T-helper 1 cell treated with Interleukin-12 subunit alpha and Interleukin-12 subunit beta and Interleukin-4 antibody, amounts not matched to agents 30 ng/mL and 1 ng/mL, for 36 hours (primary cell): ENCODE measurements at regions not wholly inside any gene's neighbourhood (a gene's known extent, or its start where the extent isn't known, plus 50 kb on each side); places are given as distances from the start of the nearest gene placed in this dataset.
"Not testable (repeated sequence)": the region's sequence is repeated elsewhere in the genome, so short reads cannot be mapped to it uniquely, and the experiment has no call there.

Experiments used
- intact Hi-C: fragments of 100-400 bp; cut with micrococcal nuclease; formaldehyde crosslinking; loops from one replicate; pipeline ENCODE4 v1.15.1; 2024

DNA sequence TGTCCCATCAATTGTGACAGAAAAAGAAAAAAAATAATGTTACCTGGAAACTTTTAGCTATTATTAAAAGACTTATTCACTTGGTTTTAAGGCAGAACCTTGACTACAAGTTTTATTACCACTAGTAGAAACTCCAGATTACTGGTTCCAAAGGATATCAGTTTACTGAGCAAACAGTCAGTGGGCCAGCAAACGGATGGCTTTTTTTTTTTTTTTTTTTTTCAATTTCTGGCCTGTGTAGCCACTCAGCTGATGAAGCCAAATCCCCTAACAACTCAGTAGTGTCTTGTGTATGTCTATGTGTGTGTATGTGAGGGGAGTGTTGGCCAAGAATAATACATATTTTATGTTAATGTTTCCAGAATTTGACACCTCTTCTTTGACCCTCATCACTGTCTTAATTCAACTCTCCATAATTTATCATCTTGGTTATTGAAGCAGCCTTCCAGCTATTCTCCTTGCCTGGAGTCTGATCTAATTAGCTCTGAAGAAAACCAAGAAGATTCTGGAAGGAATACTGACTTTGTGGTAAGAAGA lies 724.9 kb downstream of the NSUN3 start:
- intact Hi-C loops, result no loop called here

DNA sequence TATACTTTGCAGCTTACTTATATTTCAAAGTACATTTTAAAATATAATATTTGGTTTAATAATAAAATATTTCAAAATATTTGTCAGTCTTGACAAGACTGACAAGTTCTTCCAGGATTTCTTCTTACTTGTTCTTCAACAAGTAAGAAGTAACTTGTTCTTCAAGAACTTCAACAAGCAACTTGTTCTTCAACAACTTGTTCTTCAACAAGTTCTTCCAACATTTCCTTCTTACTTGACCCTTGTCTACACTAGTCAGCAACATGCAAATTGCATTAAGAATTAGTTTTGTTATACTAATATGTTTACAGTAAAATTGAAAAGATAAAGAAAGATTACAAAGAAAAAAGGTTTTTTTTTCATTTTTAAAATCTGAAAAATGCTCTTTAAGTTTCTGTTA lies 731.7 kb downstream of the NSUN3 start:
- intact Hi-C loops, result no loop called here

DNA sequence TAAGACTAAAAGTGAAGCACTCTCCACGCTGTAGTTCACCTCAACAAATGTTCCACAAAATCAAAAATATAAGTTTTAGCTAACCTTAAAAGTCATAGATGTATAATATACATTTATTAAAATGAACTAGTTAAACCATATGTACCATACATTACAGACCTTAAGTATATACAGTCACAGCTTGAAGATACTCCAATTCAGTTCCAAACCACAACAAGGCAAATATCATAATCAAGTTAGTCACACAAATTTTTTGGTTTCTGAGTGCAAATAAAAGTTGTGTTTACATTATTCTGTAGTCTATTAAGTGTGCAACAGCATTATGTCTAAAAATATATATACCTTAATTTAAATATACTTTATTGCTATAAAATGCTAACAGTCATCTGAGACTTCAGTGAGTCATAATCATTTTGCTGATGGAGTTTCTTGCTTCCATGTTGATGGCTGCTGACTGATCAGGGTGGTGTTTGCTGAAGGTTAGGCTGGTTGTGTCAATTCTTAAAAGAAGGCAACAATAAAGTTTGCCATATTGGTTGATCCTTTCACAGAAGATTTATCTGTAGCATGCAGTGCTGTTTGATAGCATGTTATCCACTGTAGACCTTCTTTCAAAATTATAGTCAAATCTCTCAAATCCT lies 736.7 kb downstream of the NSUN3 start:
- intact Hi-C loops, result no loop called here

DNA sequence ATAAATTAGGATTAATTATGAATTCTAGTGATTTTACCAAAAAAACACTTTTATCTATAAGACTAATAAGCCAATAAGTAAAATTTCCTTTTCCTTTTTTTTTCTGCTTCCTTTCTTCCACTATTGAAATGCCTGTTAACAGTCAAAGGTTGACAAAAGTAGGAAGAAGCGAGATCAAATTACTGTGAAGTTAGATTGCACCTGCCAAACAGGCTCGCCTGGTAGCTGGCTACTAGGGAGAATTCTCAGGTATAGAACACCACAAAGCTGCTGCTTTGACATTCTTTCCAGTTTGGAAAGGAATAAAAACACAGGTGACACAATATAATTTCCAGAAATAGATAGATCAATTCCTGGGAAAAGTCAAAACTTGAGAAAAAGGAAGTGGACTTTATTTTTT lies 749.0 kb downstream of the NSUN3 start:
- intact Hi-C loops, result no loop called here

DNA sequence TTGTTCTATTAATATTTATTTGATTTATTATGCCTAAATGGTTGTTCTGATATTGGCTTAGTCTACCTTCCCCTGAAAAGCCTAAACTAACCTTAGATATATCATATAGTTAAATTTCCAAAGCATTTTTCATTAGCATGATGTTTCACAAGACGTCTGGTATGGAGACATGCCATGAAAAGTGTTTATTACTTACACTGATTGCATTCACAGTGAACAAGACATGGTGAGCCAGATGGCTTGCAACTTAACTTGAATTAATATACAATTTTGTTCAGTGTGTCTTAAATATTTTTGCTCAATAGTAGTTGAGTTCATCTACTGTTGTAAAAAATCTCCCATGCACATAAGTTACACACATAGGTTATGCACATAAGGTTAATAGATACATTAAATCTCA lies 758.4 kb downstream of the NSUN3 start:
- intact Hi-C loops, result no loop called here

DNA sequence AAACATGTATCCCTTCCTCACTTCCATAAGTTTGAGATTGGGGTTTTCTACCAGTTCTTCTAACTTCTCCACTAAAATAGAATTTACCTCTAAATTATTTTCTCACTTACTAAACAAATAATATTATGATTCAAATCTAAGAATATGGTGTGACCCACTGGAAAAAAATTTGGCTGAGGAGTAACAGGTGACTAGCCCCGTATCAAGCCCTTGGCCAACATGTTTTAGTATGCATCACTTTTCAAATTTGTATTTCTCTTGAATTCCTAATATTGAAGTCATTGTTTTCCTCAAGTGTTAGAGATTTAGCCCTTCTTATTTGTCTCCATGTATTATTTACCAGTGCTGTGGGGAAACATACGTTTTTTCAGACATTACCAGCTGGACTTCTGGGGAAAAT lies 759.4 kb downstream of the NSUN3 start:
- intact Hi-C loops, result no loop called here

DNA sequence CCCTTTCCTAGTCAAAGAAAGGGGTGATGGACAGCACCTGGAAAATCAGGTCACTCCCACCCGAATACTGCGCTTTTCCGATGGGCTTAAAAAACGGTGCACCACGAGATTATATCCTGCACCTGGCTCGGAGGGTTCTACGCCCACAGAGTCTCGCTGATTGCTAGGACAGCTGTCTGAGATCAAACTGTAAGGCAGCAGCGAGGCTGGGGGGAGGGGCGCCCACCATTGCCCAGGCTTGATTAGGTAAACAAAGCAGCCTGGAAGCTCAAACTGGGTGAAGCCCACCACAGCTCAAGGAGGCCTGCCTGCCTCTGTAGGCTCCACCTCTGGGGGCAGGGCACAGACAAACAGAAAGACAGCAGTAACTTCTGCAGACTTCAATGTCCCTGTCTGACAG lies 783.4 kb downstream of the NSUN3 start:
- intact Hi-C loops, result not testable (repeated sequence)

DNA sequence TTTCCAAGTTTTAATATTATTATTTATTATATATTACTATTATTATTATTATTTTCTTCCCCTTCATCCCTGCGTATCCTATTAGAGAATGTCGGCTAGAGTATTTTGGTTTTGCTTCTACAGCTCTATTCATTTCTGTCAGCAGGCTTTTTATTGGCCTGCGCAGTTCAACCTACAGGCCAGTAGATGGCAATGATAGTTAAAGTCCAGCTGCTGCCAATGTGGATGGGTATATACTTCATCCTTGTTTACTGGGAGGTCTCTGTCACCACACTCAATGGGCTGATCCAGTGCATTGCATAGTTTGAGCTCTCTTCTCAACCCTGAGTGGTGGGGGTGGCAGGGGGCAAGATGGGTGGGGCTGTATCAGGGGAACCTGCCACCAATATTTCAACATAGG lies 799.8 kb downstream of the NSUN3 start:
- intact Hi-C loops, result loop anchor here (2.0 kb wide), 1 partner anchor 1952 kb away; the partner anchor contains the start of gene EPHA6

DNA sequence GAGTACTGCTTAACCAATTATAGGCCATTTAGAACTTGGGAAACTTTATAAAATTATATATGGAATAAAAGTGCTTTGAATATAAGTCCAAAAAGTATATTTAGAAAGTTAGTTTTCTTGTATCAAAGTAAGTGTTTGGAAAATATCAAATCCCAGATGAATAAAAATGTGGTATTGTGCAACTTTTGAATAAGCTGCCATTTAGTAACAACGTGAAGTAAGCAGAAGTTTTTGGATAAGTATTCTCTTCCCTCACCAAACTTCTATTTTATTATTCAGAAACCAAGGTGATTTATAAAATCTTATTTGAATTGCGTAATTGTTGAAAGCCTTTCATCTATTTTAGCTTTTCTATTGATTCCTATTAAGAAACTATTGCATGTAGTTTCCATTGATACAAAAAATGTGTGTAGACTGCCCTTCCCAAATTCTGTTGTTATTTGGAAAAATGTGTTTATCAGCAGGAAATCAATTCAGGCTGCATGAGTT lies 806.2 kb downstream of the NSUN3 start:
- intact Hi-C loops, result no loop called here

DNA sequence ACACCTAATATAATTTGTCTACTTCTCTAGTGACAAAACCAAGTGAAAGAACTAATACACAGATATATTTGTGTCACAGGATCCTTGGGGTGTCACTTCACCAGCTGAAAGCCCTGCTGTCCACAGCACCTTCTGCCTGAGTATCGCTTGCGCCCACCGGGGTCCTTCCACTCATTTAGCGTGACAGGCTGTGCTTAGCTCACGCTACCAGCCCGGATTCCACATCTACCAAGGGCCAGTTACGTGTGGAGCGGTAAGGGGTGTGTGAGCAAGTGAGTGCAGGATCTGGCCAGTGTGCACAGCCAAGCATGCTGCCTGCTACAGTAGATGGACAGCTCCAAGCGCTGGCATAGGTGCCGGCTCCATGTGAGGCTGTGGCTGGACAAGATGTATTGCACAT lies 810.9 kb downstream of the NSUN3 start:
- intact Hi-C loops, result no loop called here

DNA sequence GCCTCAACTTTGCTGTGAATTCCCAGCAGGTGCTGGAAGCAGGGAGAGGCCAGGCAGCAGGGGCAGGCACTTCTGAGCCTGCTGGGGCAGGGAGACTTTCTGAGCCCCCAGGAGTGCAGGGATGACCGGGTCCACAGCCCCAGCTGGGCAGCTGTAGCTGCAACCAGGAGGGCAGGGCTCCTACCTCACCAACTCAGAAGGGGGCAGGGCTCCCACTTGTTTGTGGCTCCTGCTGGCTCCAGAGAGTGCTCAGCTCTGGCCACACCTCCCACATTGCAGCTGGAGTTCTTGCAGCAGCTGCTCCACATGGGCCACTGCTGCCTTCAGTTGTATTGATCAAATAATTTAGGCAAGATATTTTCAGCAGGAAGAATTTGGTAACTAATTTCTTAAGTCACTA lies 812.3 kb downstream of the NSUN3 start:
- intact Hi-C loops, result no loop called here

DNA sequence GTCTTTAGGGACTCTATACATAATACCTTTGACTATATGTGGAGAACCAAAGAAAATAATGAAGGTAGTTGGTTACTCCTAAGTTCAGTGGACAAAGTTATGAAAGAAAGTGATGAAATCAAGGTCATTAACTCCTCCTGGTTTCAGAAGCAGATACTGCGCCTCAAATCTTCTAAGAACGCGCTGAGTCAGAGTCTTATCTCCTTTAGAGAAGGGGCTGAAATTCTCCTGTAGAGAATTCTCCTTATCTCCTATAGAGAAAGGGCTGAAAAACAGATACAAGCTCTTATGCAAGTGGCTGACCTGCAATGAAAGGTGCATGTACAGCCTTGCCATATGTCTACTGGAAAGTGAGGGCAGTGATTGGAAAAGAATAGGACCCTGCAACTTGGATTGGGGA lies 824.2 kb downstream of the NSUN3 start:
- intact Hi-C loops, result no loop called here

DNA sequence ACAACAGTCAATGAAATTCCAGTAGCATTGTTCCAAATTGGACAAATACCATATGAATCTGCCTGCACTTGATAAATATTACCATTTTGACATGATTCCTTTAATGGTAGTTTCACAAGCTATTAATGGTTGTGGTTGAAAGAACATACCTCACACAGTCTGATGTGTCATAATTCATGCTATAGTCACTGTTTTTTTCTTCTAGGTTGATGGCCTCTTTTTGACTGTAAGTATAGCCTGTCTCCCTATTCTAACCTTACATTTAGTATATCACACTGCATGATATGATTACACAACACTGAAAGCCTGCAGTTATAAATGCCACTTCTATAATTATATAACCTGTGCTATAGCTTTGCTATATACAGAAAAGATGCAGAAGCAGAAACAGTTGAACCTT lies 834.1 kb downstream of the NSUN3 start:
- intact Hi-C loops, result no loop called here

DNA sequence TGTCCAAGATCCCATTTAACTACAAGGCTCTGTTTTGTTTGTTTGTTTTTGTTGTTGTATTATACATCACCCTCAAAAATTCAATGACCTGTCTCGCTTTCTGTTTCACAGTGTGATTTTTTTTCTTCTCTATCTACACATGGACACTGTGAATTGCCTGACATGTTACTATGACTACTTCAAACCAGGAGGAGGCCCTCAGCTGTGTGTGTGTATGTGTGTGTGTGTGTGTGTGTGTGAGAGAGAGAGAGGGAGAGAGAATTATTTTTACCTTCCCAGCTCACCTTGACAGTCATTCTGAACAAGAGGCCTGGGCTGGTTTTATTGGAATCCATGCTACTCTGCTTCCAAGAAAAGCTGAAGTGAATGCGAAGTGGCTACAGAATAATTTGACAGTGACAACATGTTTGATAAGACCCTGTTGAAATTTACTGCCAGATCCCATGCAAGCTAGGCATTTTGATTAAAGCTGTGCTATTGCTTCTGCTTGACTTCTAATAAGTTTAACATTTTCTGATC lies 841.4 kb downstream of the NSUN3 start:
- intact Hi-C loops, result no loop called here

DNA sequence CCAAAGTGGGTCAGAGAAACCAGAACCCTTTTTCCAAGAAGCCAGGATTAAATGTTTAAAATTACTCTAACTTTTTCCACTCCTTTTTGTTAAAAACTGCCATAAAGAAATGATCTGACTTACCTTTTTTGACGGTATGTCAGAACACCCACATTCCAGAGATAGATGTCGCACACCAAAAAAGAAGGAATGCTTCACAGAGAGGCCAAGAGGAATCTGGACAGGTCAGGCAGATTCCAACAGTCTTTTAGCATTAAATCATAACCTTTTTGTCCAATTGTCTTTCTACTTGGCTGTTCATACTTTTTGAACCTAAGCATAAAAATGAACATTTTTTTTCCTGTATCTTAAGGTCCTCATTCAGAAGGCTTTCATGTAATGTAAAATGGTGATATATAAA lies 846.9 kb downstream of the NSUN3 start:
- intact Hi-C loops, result no loop called here

DNA sequence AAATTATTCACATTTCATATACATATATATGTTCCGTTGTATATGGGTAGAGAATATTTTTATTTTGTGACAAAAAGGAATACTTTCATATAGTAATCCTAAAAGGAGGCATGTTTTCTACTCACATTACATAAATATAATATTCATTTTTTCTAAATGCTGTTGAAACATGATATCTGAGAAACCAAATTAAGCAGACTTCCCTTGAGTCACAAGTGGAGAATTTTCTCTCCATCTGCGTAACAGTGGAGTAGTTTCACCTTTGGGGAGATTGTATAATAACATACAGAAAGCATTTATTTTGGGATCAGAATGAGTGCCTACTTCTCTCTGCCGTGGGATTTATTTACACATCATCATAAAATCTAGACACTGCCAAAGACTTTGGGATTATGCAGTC lies 849.8 kb downstream of the NSUN3 start:
- intact Hi-C loops, result no loop called here

DNA sequence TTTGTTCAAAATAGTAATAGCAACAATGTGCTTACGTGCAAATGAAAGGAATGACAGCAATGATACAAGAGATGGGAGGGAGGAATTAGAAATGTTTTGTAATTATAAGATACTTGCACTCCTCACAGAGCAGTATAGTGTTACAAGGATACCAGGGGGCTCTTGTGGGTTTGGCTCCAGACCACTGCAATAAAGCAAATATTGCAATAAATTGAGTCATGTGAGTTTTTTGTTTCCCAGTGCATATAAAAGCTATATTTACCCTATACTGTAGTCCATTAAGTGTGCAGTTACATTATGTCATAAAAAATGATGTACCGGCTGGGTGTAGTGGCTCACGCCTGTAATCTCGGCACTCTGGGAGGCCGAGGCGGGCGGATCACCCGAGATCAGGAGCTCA lies 864.3 kb downstream of the NSUN3 start:
- intact Hi-C loops, result no loop called here

DNA sequence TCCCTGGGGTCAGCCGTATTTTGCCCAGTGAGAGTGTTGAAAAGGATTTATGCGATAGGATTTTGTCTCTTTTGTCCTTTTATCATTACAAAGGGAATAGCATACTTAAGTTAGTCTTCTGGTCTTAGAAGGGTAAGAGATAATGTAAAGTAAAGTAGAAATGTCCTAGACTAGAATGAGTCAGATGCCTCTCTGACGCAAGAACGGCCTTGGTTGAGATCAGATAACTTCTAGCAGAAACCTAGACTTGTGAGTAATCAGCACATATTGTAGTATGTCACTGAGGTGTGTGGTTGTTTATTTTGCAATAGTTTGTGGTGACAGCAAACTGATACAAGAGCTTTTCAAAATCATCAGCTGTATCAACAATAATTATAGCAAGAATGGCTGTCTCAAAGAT lies 866.1 kb downstream of the NSUN3 start:
- intact Hi-C loops, result no loop called here

DNA sequence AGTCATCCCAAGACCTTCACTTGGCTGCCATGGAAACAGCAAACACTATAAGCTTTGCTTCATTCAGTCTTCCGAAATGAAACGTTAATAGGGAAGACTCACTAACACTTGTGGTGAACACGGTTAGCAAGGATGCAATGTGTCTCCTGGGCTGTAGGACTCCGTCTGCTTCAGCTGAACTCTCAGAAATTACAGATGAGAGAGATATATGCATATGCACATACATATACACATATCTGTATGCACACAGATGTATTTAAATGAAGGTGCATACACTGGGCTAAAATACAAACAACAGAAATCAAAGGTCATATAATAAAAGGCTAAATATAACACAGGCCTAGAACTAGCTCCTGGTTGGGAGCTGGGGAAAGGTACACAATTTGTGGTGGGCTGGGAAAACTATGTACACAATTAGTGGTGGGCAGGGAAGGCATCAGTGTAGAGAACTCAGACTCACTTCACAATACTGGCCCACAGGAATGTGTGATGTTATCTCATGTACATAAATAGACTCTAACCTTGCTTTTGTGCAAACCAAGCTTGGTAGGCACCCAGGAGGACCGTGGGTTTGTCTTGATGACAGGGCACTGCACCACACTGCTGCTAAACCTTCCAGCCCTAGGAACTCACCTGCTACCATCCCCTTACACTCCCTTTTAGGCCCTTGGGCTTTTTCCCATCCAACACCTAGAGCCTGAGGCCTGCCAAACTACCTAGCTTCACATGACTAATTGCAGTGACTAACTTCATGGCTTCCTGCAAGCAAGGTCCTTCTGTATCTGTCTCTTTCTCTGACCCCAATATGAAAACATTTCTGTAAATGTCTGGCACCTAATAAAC lies 873.1 kb downstream of the NSUN3 start:
- intact Hi-C loops, result no loop called here

DNA sequence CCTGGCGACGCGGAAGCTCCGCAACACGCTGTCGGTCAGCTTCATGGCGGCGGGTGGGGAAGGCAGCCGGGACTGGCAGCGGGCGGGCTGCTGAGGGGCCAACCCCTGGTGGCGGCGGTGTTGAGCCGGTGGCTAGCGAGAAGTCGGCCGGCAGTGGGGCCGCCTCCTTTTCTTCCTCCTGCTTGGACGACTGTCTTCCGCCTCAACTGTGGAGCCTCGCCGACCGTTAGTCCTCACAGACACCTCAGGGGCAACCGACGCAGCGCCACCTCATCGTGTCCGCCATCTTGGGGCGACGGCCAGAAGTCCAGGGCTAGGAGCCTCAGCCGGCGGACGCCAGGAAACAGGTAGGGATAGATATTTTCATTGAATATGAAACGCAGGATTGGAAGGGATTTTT lies 875.1 kb downstream of the NSUN3 start:
- intact Hi-C loops, result no loop called here

DNA sequence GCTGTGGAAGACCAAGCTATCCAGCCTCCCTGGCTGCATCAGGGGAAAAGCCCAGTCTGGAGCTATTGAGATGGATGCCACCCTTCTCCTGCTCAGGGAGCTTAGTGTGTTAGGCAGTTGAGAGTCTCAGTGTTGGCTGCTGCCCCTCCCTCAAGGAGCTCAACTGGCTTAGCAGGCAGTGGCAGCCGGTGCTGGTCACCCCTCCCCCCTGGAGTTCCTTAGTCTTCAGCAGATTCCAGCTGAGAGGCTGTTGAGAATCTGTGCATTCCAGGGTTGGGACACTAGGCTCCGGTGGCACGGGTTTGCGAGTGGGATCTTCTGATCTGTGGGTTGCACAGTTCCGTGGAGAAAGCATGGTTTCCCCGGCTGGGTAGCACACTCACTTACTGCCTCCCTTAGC lies 883.8 kb downstream of the NSUN3 start:
- intact Hi-C loops, result no loop called here

DNA sequence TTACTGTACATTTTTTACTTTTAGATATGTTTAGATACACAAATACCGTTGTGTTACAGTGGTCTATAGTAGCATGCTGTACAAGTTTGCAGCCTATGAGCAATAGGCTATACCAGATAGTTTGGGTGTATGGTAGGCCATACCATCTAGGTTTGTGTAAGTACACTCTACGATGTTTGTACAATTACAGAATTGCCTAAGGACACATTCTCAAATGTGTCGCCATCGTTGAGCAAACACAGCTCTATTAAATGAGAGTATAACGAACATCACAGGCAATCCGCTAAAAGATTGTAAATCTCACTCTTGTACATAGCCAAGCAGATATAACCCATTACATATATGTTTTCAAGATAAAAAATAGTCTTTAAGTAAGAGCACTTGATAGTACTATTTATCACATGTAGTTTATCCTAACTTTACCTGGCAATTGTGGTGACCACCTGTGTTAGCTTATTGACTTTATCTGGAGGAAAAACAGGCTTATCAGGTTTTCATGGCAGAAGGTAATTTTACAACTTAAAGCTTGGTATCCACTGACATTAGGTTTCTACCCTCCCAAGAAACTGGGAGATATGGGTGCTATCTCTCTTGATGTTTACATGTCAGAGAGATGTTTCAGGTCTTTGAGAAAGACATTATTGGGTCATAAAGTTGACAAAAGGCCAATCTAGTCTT lies 898.7 kb downstream of the NSUN3 start:
- intact Hi-C loops, result no loop called here
